Colonic mucosa (tissue), 4 donors: ENCODE measurements at regions not wholly inside any gene's neighbourhood (a gene's known extent, or its start where the extent isn't known, plus 50 kb on each side); places are given as distances from the start of the nearest gene placed in this dataset.

Source experiments
- DNase-seq: peaks from one replicate; pipeline ENCODE4 v3.0.0-alpha.2; 2020
- H3K27ac ChIP-seq: fragments of 200-600 bp; one replicate; pipeline ENCODE4 v1.8.0; 2021
- H3K27me3 ChIP-seq: fragments of 200-600 bp; one replicate; pipeline ENCODE4 v1.8.0; 2021
- H3K36me3 ChIP-seq: fragments of 200-600 bp; one replicate; pipeline ENCODE4 v1.8.0; 2021
- H3K4me1 ChIP-seq: fragments of 200-600 bp; one replicate; pipeline ENCODE4 v1.8.0; 2021; ENCODE audit warnings: mild to moderate bottlenecking
- H3K4me3 ChIP-seq: fragments of 200-600 bp; one replicate; pipeline ENCODE4 v1.8.0; 2021
- H3K9ac ChIP-seq, 2 donors: one replicate each; pipeline ENCODE4 v1.7.0; 2013; ENCODE audit warnings: control low read depth in 2 of 2, low read depth in 2 of 2, low read length in 2 of 2
- H3K9me3 ChIP-seq: fragments of 200-600 bp; one replicate; pipeline ENCODE4 v1.8.0; 2021
- CTCF ChIP-seq: fragments of 200-600 bp; IDR thresholded peaks from one replicate; pipeline ENCODE4 v1.8.0; 2022; ENCODE audit warnings: antibody characterized with exemption, mild to moderate bottlenecking
- intact Hi-C: fragments of 100-400 bp; cut with DNase I; formaldehyde crosslinking; loops from one replicate; pipeline ENCODE4 v1.14.1; 2022
- donor health status: healthy.
- donor health status: DM: no; HTN: no; CAD: no.
- donor health status: DM: no; HTN: no; CAD: no.

DNA sequence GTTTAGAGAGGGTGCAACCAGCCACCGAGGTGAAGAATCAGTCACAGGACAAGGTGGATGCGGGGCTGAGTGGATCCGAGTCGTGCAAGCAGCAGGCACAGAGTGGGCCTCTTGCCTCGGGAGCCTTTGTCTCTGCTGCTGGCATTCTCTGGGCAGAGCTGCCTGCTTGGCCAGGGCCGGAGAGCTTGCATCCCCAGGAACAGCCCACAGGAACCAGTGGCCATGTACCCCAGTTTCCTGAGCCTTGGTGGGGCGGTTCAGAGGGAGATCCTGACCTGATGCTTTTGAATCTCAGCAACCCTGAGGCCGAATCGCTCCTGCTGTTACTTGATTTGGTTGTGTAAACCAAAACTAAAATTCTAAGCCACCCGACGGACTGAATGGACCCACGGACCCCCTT is 50.1 kb upstream of the EIF5 start:
- Histone ChIP-seq H3K4me1 (no peaks in the 10 kb centered on the region), H3K27ac (no peak overlapping the region), H3K9me3 (no peaks in the 10 kb centered on the region), H3K4me3 (no peak overlapping the region), H3K9ac (no peak overlapping the region), H3K27me3 (peaks cover 9% of the 10 kb centered on the region), H3K36me3 (no peaks in the 10 kb centered on the region)
- no peak for TF ChIP-seq CTCF
- intact Hi-C loops, result no loop called here
- DNase-seq, result no peak
